Glomerular endothelial cell (primary cell): ENCODE measurements at regions not wholly inside any gene's neighbourhood (a gene's known extent, or its start where the extent isn't known, plus 50 kb on each side); places are given as distances from the start of the nearest gene placed in this dataset.
A peak's percentile ranks its signal among the peaks of the same experiment; 100 is the strongest.
"Not testable (repeated sequence)": the region's sequence is repeated elsewhere in the genome, so short reads cannot be mapped to it uniquely, and the experiment has no call there.

Experiments used
- DNase-seq: peaks from one replicate; pipeline ENCODE4 v3.0.0-alpha.2; 2011; ENCODE audit warnings: low read depth, low spot score; ENCODE audit errors: extremely low read depth

- DNase-seq, result no peak
Measured at GRCh38 chr2:138365581-138365980, 136.0 kb upstream of the SPOPL start.

GRCh38 chr2:138369856-138370255 lies 131.7 kb upstream of the SPOPL start:
- no peak for DNase-seq

GRCh38 chr2:138373993-138374408 lies 127.6 kb upstream of the SPOPL start:
- peak; percentile 27 for DNase-seq

GRCh38 chr2:138381373-138381772 lies 120.2 kb upstream of the SPOPL start:
- DNase-seq, result no peak

GRCh38 chr2:138382672-138383071 lies 118.9 kb upstream of the SPOPL start:
- no peak for DNase-seq

GRCh38 chr2:138386191-138386590 lies 115.4 kb upstream of the SPOPL start:
- DNase-seq, result not testable (repeated sequence)

GRCh38 chr2:138389063-138389462 lies 112.5 kb upstream of the SPOPL start:
- DNase-seq, result no peak

GRCh38 chr2:138390316-138390945 lies 111.1 kb upstream of the SPOPL start:
- DNase-seq, result no peak

GRCh38 chr2:138391946-138392345 lies 109.6 kb upstream of the SPOPL start:
- no peak for DNase-seq

- DNase-seq, result no peak
Measured at GRCh38 chr2:138395565-138396306, 105.8 kb upstream of the SPOPL start.

GRCh38 chr2:138396843-138397242 lies 104.7 kb upstream of the SPOPL start:
- DNase-seq, result no peak

- no peak for DNase-seq
Measured at GRCh38 chr2:138403431-138403927, 98.1 kb upstream of the SPOPL start.

GRCh38 chr2:138414014-138414413 lies 87.6 kb upstream of the SPOPL start:
- no peak for DNase-seq

- DNase-seq, result no peak
Measured at GRCh38 chr2:138415985-138416384, 85.6 kb upstream of the SPOPL start.

- DNase-seq, result no peak
Measured at GRCh38 chr2:138418453-138418852, 83.1 kb upstream of the SPOPL start.

GRCh38 chr2:138421315-138421970 lies 80.1 kb upstream of the SPOPL start:
- no peak for DNase-seq

GRCh38 chr2:138421971-138422335 lies 79.6 kb upstream of the SPOPL start:
- no peak for DNase-seq

- no peak for DNase-seq
Measured at GRCh38 chr2:138423198-138423597, 78.4 kb upstream of the SPOPL start.

- no peak for DNase-seq
Measured at GRCh38 chr2:138423745-138424144, 77.8 kb upstream of the SPOPL start.

- DNase-seq, result no peak
Measured at GRCh38 chr2:138424436-138425140, 77.0 kb upstream of the SPOPL start.

- not testable (repeated sequence) for DNase-seq
Measured at GRCh38 chr2:138426116-138426515, 75.5 kb upstream of the SPOPL start.
